ENCODE measurements at regions not wholly inside any gene's neighbourhood (a gene's known extent, or its start where the extent isn't known, plus 50 kb on each side); places are given as distances from the start of the nearest gene placed in this dataset.

DNA sequence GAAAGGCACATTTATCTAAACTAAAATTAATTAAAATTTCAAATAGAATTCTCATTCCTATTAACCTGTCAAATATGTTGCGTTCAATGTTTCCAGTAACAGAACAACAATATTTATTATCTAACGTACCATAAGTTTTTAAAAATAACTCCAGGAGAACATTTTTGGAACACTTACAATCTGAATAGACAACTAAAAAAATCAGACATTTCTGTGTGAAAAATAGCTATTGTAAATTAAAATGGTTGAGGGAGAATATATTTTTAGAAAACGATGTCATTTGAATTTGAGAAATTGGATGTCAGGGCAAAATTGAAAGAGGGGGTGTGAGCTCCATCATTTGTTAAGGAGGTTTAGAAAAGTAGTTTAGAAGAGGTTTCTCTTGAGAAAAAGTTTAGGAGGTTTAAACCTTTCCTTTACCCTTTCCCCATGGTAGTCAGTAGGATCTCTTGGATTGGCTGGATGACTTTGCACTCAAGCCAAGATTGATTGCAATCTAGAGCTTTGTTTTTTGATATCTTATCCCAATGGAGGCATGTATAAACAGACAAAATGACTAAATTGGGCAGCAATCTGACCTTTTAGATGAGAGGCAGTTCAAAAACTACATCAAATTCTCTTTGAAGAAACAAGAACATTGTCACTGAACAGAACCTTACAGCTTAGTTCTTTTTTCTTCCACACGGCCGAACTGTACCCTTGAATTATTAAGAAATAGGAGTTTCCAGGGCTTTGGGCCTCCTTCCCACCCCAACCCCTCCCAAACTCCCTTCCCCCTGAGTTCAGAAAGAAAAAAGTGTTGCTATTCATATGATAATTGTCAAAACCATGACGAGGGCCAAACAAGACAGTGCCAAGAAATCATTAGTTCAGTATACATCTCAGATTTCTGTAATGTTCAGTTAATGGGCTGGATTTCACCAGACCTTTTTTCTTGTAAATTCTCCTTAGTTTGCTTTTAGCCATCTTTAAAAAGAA lies 79.7 kb upstream of the CDIN1 start:
- DNase-seq = no peak

DNA sequence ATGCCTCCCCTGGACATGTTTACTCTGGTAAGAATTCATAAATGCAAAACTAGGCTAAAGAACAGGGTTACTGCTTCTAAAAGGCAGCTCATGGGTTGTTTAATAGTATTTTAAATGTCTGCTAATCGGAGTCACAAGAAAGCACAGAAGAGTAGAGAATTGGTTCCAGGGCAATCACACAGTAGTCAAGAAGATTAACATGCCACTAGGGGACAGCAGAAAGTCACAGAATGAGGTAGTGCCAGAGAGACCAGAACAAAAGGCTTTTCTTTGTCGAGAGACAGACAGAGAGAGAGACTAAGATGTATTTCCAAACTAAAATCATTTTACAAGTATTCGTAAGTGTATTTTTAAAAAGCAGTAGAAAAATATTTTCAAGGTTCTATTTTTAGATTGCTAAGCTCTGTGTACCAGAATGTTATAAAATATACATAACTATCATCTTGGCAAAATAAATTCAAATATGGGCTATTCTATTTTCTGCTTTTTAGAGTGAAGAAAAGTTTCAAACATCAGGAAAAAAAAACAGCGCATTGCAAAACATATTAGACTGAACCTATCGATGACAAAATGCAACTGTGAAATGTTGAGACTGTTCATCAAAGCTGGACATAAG lies 78.3 kb upstream of the CDIN1 start:
- DNase-seq = peak; percentile 38 to 95

DNA sequence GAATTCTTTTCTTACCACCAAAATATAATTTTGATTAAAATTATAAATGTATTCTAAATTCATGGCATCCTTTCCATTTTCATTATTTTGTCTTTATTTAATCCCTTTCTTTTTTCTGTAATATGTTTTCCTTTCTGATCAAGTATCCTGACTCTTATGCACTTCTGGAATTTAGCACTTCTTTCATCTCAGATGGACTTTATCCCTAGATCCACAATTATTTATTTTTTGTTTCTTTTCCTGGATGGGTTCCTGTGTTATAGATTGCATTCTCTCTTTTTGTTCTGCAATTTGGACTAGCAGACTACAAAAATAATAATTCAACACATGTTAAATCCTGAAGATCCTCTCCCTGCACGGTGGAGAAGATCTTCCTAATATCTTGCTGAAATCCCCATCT lies 76.9 kb upstream of the CDIN1 start:
- no peak for DNase-seq

DNA sequence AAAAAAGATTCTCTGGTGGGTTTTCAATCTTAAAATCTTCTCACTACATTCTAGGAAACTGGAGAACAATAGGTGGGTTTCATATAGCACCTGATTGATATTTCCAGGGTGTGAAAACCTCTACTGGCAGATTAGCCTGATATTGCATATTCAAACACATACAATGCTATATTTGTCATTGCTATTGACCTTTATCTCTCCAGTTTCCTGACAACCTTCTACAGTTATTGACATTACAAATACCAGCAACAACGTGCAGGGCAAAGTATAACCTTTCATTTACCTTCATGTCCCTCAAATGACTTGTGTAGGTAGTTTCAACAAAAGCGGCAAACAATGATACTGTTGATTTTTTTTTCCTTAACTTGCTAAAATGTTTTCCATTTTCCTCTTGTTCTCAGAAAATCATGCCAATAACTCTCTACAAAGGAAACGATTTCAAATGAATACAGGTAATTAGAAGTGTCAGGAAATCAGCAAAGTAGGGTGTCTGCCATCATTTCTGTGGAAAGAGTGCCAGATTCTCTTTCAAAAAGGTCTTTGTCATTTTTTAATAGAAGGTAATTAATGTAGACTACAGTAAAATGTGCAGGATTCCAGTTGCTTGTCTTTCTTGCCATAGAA lies 72.6 kb upstream of the CDIN1 start:
- no peak for DNase-seq

DNA sequence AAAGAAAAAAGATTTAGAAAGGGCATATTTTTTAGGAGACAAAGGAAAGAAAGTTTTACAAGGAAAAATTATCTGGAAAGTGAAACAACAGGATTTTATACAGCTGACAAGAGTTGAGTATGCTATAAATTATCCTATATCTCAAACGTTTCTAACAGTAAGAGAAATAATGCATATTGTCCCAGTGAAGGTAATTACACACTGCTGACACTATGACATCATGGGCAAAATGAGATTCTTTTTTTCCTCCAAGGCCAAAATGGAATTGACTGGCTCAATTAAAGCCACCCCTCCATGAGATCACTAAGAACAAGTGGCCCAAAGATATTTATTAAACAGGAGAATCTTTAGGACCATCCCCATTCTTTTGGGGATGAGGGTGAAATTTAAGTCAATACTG lies 72.0 kb upstream of the CDIN1 start:
- DNase-seq = no peak

DNA sequence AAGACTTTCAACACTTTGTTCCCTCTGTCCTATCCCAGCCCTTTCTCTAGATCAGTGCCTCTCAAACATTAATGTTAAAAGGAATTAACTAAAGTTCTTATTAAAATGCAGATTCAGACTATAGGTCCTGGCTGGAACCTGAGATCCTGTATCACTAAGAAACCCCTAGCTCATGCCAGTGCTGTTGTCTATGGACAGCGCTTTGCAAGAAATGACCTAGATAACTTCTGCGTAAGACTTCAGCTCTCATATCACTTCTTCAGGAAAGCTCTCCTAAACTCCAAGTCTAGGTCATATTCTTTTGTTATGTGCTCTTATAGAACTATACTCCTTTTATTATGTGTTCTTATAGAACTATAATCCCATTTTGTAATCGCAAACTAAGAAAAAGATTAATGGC lies 67.8 kb upstream of the CDIN1 start:
- no peak for DNase-seq

DNA sequence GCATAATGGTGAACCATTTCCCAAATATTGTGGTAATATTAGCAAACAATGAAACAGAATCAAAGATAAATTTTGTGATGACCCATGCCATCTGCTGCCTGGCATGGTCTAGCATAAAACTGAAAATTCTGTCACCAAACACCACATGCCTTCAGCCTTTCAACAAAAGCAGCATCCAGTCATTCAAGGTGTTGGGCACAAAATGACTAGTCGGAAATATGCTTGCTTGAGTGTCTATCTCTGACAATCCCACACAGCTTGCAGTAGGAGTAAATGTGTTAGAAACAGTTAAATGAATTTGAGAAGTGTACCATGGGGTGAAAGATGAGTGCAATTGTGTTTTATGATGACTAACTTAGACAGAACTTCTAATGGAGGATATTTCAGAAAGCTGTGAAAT lies 61.7 kb upstream of the CDIN1 start:
- DNase-seq = no peak

DNA sequence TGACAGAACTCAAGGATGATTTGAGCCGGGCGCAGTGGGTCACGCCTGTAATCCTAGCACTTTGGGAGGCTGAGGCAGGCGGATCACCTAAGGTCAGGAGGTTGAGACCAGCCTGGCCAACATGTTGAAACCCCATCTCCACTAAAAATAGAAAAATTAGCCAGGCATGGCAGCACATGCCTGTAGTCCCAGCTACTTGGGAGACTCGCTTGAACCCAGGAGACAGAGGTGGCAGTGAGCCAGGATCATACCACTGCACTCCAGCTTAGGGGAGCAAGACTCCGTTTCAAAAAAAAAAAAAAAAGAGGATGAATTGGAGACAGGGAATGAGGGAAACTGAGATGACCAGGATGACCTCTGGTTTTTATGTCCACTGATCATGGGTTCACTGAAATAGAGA lies 60.4 kb upstream of the CDIN1 start:
- DNase-seq = no peak

DNA sequence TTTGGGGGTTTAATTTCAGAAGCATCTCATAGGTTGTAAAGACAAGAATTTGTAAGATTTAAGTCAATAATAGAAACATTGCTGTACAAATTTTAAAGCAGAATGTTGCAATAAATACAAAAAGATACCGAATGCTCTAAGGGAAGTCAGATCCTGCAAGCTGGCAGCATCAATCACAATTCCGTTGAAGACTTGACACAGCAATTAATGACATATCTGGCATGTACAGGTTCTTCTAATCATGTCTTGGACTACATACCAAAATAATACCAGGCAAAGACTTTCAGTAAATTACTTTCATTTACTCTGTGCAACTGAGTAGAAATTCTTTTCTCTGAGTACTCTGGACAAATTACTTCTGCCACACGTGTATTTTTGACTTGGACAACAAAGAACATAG lies 54.0 kb upstream of the CDIN1 start:
- DNase-seq = no peak

DNA sequence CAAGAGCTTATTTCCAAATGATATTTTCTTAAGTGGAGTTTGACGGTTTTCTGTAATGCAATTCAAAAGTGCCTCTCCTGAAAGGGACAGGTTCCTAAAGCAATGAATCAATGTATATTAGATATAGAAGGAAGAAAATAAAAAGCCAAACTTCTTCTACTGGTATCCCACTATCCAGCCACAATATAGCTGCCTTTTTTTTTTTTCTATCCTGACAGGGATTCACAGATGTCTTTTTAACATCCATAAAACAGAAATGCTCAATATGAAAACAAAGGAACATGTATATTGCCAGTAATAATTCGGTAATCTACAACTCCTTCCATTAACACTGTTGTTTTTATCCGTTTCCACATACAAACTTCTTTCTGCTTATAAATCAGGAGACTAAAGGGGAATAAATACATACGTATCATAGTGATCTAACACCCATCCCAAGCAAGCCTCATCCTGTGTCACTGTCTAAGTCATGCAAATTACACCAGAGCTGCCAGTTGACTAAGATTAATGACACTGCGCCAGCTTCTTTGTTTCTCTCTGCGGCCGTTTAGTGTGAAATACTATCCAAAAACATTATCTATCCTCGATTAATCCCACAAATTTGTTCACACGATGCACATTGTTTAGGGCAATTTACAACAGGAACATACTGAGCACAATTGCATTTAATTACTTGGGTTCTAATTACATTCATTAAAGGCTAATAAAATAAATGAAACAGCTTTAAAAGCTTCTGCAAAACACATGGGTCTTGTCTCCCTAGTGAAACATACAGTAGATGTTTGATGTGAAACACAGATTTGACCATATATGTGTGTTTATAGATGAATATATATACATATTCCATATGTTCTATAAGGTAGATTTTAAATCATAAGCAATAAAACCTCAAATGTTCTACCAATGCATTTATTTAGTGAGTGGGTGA lies 51.9 kb upstream of the CDIN1 start:
- DNase-seq = no peak

DNA sequence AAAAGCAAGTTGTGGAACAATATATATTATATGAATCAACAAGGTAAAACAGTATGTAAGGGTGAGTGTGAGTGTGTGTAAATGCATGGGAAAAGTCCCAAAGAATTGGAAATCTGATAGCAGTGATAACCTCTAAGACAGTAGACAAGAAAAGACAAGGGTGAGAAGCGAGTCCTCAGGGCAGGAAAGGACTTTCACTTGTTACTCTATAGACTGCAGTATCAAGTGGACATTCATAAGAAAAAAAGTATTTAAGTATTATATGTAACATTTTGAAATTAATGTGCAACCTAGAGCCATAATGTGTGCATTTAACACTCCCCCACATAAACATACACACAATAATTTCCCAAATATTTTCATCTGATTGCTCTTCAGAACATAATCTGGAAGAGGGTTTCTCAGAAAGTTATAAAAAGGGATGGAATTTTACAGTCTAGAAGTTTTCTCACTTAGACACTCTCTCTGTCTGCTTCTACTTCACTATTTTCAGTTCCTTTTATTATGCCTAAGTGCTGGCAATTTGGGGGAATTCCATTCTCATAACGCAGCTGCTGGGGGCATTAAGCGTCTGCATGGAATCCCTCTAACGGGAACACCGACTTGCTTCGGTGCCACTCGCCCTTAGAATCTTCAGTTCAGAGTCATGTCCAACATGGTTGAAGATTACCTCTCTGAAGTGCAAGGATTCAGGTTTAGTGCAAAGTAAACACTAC lies 50.0 kb upstream of the CDIN1 start:
- no peak for DNase-seq
